GM12864 (cell line): ENCODE measurements at regions not wholly inside any gene's neighbourhood (a gene's known extent, or its start where the extent isn't known, plus 50 kb on each side); places are given as distances from the start of the nearest gene placed in this dataset.

Source experiments
- DNase-seq: peaks from one replicate; pipeline ENCODE4 v3.0.0-alpha.2; 2011; ENCODE audit warnings: low read depth
- H3K4me3 ChIP-seq: 2 replicates; pipeline ENCODE4 v1.5.1; 2011; ENCODE audit warnings: mild to moderate bottlenecking, low read depth, low read length, control low read depth
- CTCF ChIP-seq: IDR thresholded peaks from 2 replicates; pipeline ENCODE4 v1.5.1; 2011; ENCODE audit warnings: low read depth, mild to moderate bottlenecking, moderate library complexity, low read length, control low read depth, inconsistent platforms; ENCODE audit errors: missing control alignments

GRCh38 chr15:95375281-95375680 lies 955.2 kb upstream of the NR2F2 start:
- no peak for DNase-seq
- H3K4me3 ChIP-seq = no peak overlapping the region
- no peak for TF ChIP-seq CTCF

GRCh38 chr15:95377258-95377852 lies 953.1 kb upstream of the NR2F2 start:
- no peak overlapping the region for H3K4me3 ChIP-seq
- TF ChIP-seq CTCF = no peak
- DNase-seq = no peak

GRCh38 chr15:95394186-95395067 lies 936.1 kb upstream of the NR2F2 start:
- no peak for TF ChIP-seq CTCF
- H3K4me3 ChIP-seq = no peak overlapping the region
- no peak for DNase-seq

- DNase-seq = no peak
- no peak overlapping the region for H3K4me3 ChIP-seq
- TF ChIP-seq CTCF = no peak
These were observed 930.1 kb upstream of the NR2F2 start for GRCh38 chr15:95400428-95400827.

- H3K4me3 ChIP-seq = no peak overlapping the region
- no peak for DNase-seq
- TF ChIP-seq CTCF = no peak
These were observed 928.9 kb upstream of the NR2F2 start for GRCh38 chr15:95401587-95401986.

GRCh38 chr15:95405447-95405846 lies 925.1 kb upstream of the NR2F2 start:
- no peak overlapping the region for H3K4me3 ChIP-seq
- no peak for DNase-seq
- no peak for TF ChIP-seq CTCF

- no peak for TF ChIP-seq CTCF
- no peak for DNase-seq
These were observed 923.0 kb upstream of the NR2F2 start for GRCh38 chr15:95407534-95407933.

More at GRCh38 chr15:95407534-95407933, 923.0 kb upstream of the NR2F2 start:
- no peak overlapping the region for H3K4me3 ChIP-seq
